Breast epithelium (tissue), 3 donors: ENCODE measurements at regions not wholly inside any gene's neighbourhood (a gene's known extent, or its start where the extent isn't known, plus 50 kb on each side); places are given as distances from the start of the nearest gene placed in this dataset.

Experiments used
- CTCF ChIP-seq, 3 donors: fragments of 450-650 bp; IDR thresholded peaks; one replicate each; pipeline ENCODE4 v1.5.1; 2016 to 2017; ENCODE audit warnings: antibody characterized with exemption in 3 of 3, mild to moderate bottlenecking in 3 of 3, moderate library complexity in 3 of 3
- POLR2A ChIP-seq: fragments of 450-650 bp; IDR thresholded peaks from one replicate; pipeline ENCODE4 v1.6.1; 2016; ENCODE audit warnings: antibody characterized with exemption, mild to moderate bottlenecking, moderate library complexity
- POLR2AphosphoS5 ChIP-seq, 3 donors: sonication (generic); formaldehyde crosslinking; IDR thresholded peaks; one replicate each; pipeline ENCODE4 v1.6.1; 2017; ENCODE audit warnings: antibody characterized with exemption in 3 of 3

GRCh38 chr6:8844968-8845367 lies 409.6 kb upstream of the SLC35B3 start:
- TF ChIP-seq CTCF (IDR thresholded peaks at IDR 0.05): no peak
- TF ChIP-seq POLR2A: no peak
- no peak for TF ChIP-seq POLR2AphosphoS5 (IDR thresholded peaks at IDR 0.05)
